ENCODE measurements at regions not wholly inside any gene's neighbourhood (a gene's known extent, or its start where the extent isn't known, plus 50 kb on each side); places are given as distances from the start of the nearest gene placed in this dataset.

GRCh38 chr6:152848919-152849318, 98.3 kb downstream of the VIP start:
- H3K36me3 ChIP-seq (ENCODE audit: control insufficient read depth in 2 of 2, insufficient read depth in 2 of 2, low read length in 1 of 2) = no peaks in the 10 kb centered on the region
- ChIA-PET POLR2A (no interaction called here), SMC1A (ENCODE audit: uncharacterized antibody, unreplicated experiment) (no interaction called here), RAD21 (ENCODE audit: unreplicated experiment) (no interaction called here), CTCF (interaction anchor here (0.7 kb wide), 1 partner anchor 753 kb away, joined by 3 read pairs; no protein-coding TSS in a partner anchor)
- no peaks in the 10 kb centered on the region for H3K79me2 ChIP-seq (ENCODE audit: control insufficient read depth, insufficient read depth, low read length)
- no TSS peak for BruUV-seq (replicated peaks)
- H2AFZ ChIP-seq (ENCODE audit: control insufficient read depth, low read depth, low read length) = no peak overlapping the region
- no peak overlapping the region for H3K27ac ChIP-seq (ENCODE audit: control insufficient read depth, insufficient read depth)
- H3K27me3 ChIP-seq (replicated peaks in 1 of 2; ENCODE audit: control insufficient read depth in 2 of 2, insufficient read depth in 2 of 2, low read length in 1 of 2) = no peaks in the 10 kb centered on the region
- FAIRE-seq = no peak
- H3K4me1 ChIP-seq (ENCODE audit: control insufficient read depth, insufficient read depth, low read length) = no peaks in the 10 kb centered on the region
- no peak overlapping the region for H3K9ac ChIP-seq (ENCODE audit: control insufficient read depth, insufficient read depth, low read length)
- WGBS (ENCODE audit: insufficient coverage, insufficient replicate concordance, low lambda C conversion rate, missing lambda C conversion rate) = 4% methylated on average over 3 of the region's 3 CpGs
- no peaks in the 10 kb centered on the region for H4K20me1 ChIP-seq (ENCODE audit: control insufficient read depth, insufficient read depth)
- ATAC-seq = no peak
- H3K9me3 ChIP-seq (replicated peaks; ENCODE audit: control insufficient read depth, insufficient read depth, low read length) = no peaks in the 10 kb centered on the region
- in situ Hi-C loops (cut with MboI) = no loop called here
- TF ChIP-seq BHLHE40 (IDR thresholded peaks at IDR 0.05; ENCODE audit: borderline replicate concordance in 1 of 2, low read depth in 2 of 2, low read length in 1 of 2) (no peak), ATF7 (IDR thresholded peaks at IDR 0.05; ENCODE audit: low read depth) (no peak)
- DNase-seq (ENCODE audit: low read depth, low spot score) = no peak
- intact Hi-C loops (cut with micrococcal nuclease; ENCODE audit: unreplicated experiment) = no loop called here
- H3K4me2 ChIP-seq (ENCODE audit: control insufficient read depth, insufficient read depth) = no peak overlapping the region
- H3K4me3 ChIP-seq = no peak overlapping the region

- no peak for FAIRE-seq
- TF ChIP-seq ATF7 (IDR thresholded peaks at IDR 0.05; ENCODE audit: low read depth) (no peak), NR2F1 (conservative IDR thresholded peaks at IDR 0.05) (no peak), ZNF687 (IDR thresholded peaks at IDR 0.05) (no peak), RAD51 (IDR thresholded peaks at IDR 0.05) (no peak), CEBPB (IDR thresholded peaks at IDR 0.05; ENCODE audit: borderline replicate concordance in 1 of 2, low read depth in 2 of 2, low read length in 2 of 2) (no peak), TCF12 (IDR thresholded peaks at IDR 0.05; ENCODE audit: low read depth, low read length) (no peak), HDAC2 (IDR thresholded peaks at IDR 0.05) (no peak), SKIL (IDR thresholded peaks at IDR 0.05; ENCODE audit: low read depth, poor library complexity, severe bottlenecking) (no peak), IRF4 (IDR thresholded peaks at IDR 0.05; ENCODE audit: low read depth, low read length) (no peak)
These were observed 103.6 kb downstream of the VIP start for GRCh38 chr6:152854086-152854795.

More at GRCh38 chr6:152854086-152854795, 103.6 kb downstream of the VIP start:
- Histone ChIP-seq H3K79me2 (ENCODE audit: control insufficient read depth, insufficient read depth, low read length) (no peaks in the 10 kb centered on the region), H3K4me2 (ENCODE audit: control insufficient read depth, insufficient read depth) (no peak overlapping the region), H3K27ac (ENCODE audit: control insufficient read depth, insufficient read depth) (no peak overlapping the region), H3K4me3 (no peak overlapping the region), H4K20me1 (ENCODE audit: control insufficient read depth, insufficient read depth) (no peaks in the 10 kb centered on the region), H3K9ac (ENCODE audit: control insufficient read depth, insufficient read depth, low read length) (no peak overlapping the region), H3K36me3 (ENCODE audit: control insufficient read depth in 2 of 2, insufficient read depth in 2 of 2, low read length in 1 of 2) (no peaks in the 10 kb centered on the region), H3K4me1 (ENCODE audit: control insufficient read depth, insufficient read depth, low read length) (no peaks in the 10 kb centered on the region), H3K9me3 (replicated peaks; ENCODE audit: control insufficient read depth, insufficient read depth, low read length) (no peaks in the 10 kb centered on the region), H3K27me3 (replicated peaks in 1 of 2; ENCODE audit: control insufficient read depth in 2 of 2, insufficient read depth in 2 of 2, low read length in 1 of 2) (no peaks in the 10 kb centered on the region), H2AFZ (ENCODE audit: control insufficient read depth, low read depth, low read length) (no peak overlapping the region)
- WGBS (ENCODE audit: insufficient coverage, insufficient replicate concordance, low lambda C conversion rate, missing lambda C conversion rate) = 23% methylated on average over 3 of the region's 3 CpGs
- intact Hi-C loops (cut with micrococcal nuclease; ENCODE audit: unreplicated experiment) = no loop called here
- ChIA-PET RAD21 (ENCODE audit: unreplicated experiment) (no interaction called here), SMC1A (ENCODE audit: uncharacterized antibody, unreplicated experiment) (no interaction called here), CTCF (no interaction called here), POLR2A (no interaction called here)
- in situ Hi-C loops (cut with MboI) = no loop called here
- BruUV-seq (replicated peaks) = no TSS peak
- ATAC-seq = no peak
- DNase-seq (ENCODE audit: low read depth, low spot score) = no peak
